GM23338 (cell line): ENCODE measurements at regions not wholly inside any gene's neighbourhood (a gene's known extent, or its start where the extent isn't known, plus 50 kb on each side); places are given as distances from the start of the nearest gene placed in this dataset.

Experiments
- ATAC-seq: fragments of 200-7000 bp; cut with Tn5 transposase; 3 replicates; pipeline ENCODE4 v1.9.1; 2020
- DNase-seq: peaks from one replicate; pipeline ENCODE4 v3.0.0-alpha.2; 2015; ENCODE audit warnings: low spot score
- H2AFZ ChIP-seq: fragments of 200-600 bp; sonication (generic); 2 replicates; pipeline ENCODE4 v1.8.0; 2016; ENCODE audit warnings: antibody characterized with exemption, mild to moderate bottlenecking, moderate library complexity
- H3F3A ChIP-seq: fragments of 200-600 bp; sonication (generic); replicated peaks from 2 replicates; pipeline ENCODE4 v1.8.0; 2017; ENCODE audit warnings: antibody characterized with exemption, mixed run types, low read depth
- H3K27ac ChIP-seq: fragments of 200-600 bp; sonication (generic); 2 replicates; pipeline ENCODE4 v1.6.1; 2016; ENCODE audit warnings: low read depth
- H3K27me3 ChIP-seq: fragments of 200-600 bp; sonication (generic); 2 replicates; pipeline ENCODE4 v1.8.0; 2016; ENCODE audit warnings: mild to moderate bottlenecking, mixed run types, moderate library complexity; ENCODE audit not compliant: insufficient read depth
- H3K36me3 ChIP-seq: fragments of 200-600 bp; sonication (generic); 2 replicates; pipeline ENCODE4 v1.8.0; 2016; ENCODE audit warnings: mild to moderate bottlenecking; ENCODE audit not compliant: insufficient read depth
- H3K4me1 ChIP-seq: fragments of 200-600 bp; sonication (generic); 2 replicates; pipeline ENCODE4 v1.8.0; 2016; ENCODE audit warnings: mild to moderate bottlenecking, moderate library complexity; ENCODE audit not compliant: insufficient read depth
- H3K4me2 ChIP-seq: fragments of 200-600 bp; sonication (generic); 2 replicates; pipeline ENCODE4 v1.7.1; 2017; ENCODE audit warnings: mixed run types
- H3K4me3 ChIP-seq: fragments of 200-600 bp; sonication (generic); 2 replicates; pipeline ENCODE4 v1.6.1; 2016; ENCODE audit warnings: mixed run types
- H3K79me2 ChIP-seq: fragments of 200-600 bp; sonication (generic); replicated peaks from 2 replicates; pipeline ENCODE4 v1.8.0; 2017; ENCODE audit warnings: mild to moderate bottlenecking; ENCODE audit not compliant: insufficient read depth
- H3K9me2 ChIP-seq: fragments of 200-600 bp; sonication (generic); 2 replicates; pipeline ENCODE4 v1.8.0; 2017; ENCODE audit not compliant: insufficient read depth
- H4K20me1 ChIP-seq: fragments of 200-600 bp; sonication (generic); replicated peaks from 2 replicates; pipeline ENCODE4 v1.8.0; 2017; ENCODE audit warnings: mild to moderate bottlenecking; ENCODE audit not compliant: insufficient read depth
- H3K27ac Mint-ChIP-seq: 2 replicates; pipeline ENCODE4 v1.8.0; 2020; ENCODE audit warnings: inconsistent platforms, mild to moderate bottlenecking, moderate library complexity, mixed read lengths
- H3K27me3 Mint-ChIP-seq: 3 replicates; pipeline ENCODE4 v1.8.0; 2022; ENCODE audit warnings: low read depth, mild to moderate bottlenecking, moderate library complexity, mixed read lengths, inconsistent platforms; ENCODE audit not compliant: insufficient read depth, poor library complexity
- H3K36me3 Mint-ChIP-seq: 3 replicates; pipeline ENCODE4 v1.8.0; 2021; ENCODE audit warnings: low read depth, mild to moderate bottlenecking, inconsistent platforms, moderate library complexity, mixed read lengths
- H3K4me1 Mint-ChIP-seq: 3 replicates; pipeline ENCODE4 v1.8.0; 2020; ENCODE audit warnings: mild to moderate bottlenecking, inconsistent platforms, mixed read lengths
- H3K4me3 Mint-ChIP-seq: 3 replicates; pipeline ENCODE4 v1.8.0; 2021; ENCODE audit warnings: moderate library complexity, mild to moderate bottlenecking, inconsistent platforms, mixed read lengths
- H3K9me3 Mint-ChIP-seq: 3 replicates; pipeline ENCODE4 v1.8.0; 2020; ENCODE audit warnings: moderate library complexity, mild to moderate bottlenecking, inconsistent platforms, mixed read lengths
- CREB1 ChIP-seq: fragments of 250-450 bp; sonication (Bioruptor Pico); IDR thresholded peaks from 2 replicates; pipeline ENCODE4 v1.5.0; 2020; ENCODE audit warnings: low read depth, mild to moderate bottlenecking, moderate library complexity
- ETS1 ChIP-seq: IDR thresholded peaks from 2 replicates; pipeline ENCODE4 v1.6.1; 2016; ENCODE audit warnings: antibody characterized with exemption
- EZH2 ChIP-seq: fragments of 200-600 bp; sonication (generic); IDR thresholded peaks from one replicate; pipeline ENCODE4 v1.8.0; 2017; ENCODE audit warnings: antibody characterized with exemption, mild to moderate bottlenecking, low read depth; ENCODE audit not compliant: unreplicated experiment
- JUNB ChIP-seq: IDR thresholded peaks from one replicate; pipeline ENCODE4 v1.6.1; 2016; ENCODE audit warnings: antibody characterized with exemption; ENCODE audit not compliant: unreplicated experiment
- NANOG ChIP-seq: IDR thresholded peaks from 2 replicates; pipeline ENCODE4 v1.6.1; 2016; ENCODE audit warnings: antibody characterized with exemption, borderline replicate concordance
- REST ChIP-seq: IDR thresholded peaks from one replicate; pipeline ENCODE4 v1.6.1; 2018; ENCODE audit warnings: antibody characterized with exemption; ENCODE audit not compliant: unreplicated experiment
- STAT1 ChIP-seq: IDR thresholded peaks from one replicate; pipeline ENCODE4 v1.6.1; 2016; ENCODE audit warnings: antibody characterized with exemption; ENCODE audit not compliant: unreplicated experiment
- ZNF114 ChIP-seq: fragments of 250-450 bp; sonication (Bioruptor Pico); IDR thresholded peaks from 2 replicates; pipeline ENCODE4 v1.5.0; 2020; ENCODE audit warnings: mild to moderate bottlenecking, moderate library complexity
- ZNF331 ChIP-seq: fragments of 250-450 bp; sonication (Bioruptor Pico); IDR thresholded peaks from 2 replicates; pipeline ENCODE4 v1.5.0; 2020; ENCODE audit warnings: low read depth, mild to moderate bottlenecking, moderate library complexity
- ZNF462 ChIP-seq: fragments of 250-450 bp; sonication (Bioruptor Pico); IDR thresholded peaks from 2 replicates; pipeline ENCODE4 v1.5.0; 2020; ENCODE audit warnings: mild to moderate bottlenecking, moderate library complexity

GRCh38 chr12:84732828-84733340 lies 179.7 kb downstream of the SLC6A15 start:
- Histone ChIP-seq H3K36me3 (no peaks in the 10 kb centered on the region), H3K9me2 (no peaks in the 10 kb centered on the region), H3F3A (peaks cover 6% of the 10 kb centered on the region; the same call in 1 of the 2 replicates), H3K4me2 (peak overlapping the region; percentile 36), H3K4me1 (peaks cover 59% of the 10 kb centered on the region), H4K20me1 (no peaks in the 10 kb centered on the region), H3K27me3 (no peaks in the 10 kb centered on the region), H3K27ac (no peak overlapping the region), H3K4me3 (no peak overlapping the region), H2AFZ (no peak overlapping the region), H3K79me2 (no peaks in the 10 kb centered on the region)
- Mint-ChIP-seq H3K9me3 (no peaks in the 10 kb centered on the region), H3K4me1 (peaks cover 41% of the 10 kb centered on the region), H3K27ac (0 out of 2 replicates have a peak overlapping the region, but pooled peaks have one; percentile 13), H3K27me3 (no peaks in the 10 kb centered on the region), H3K4me3 (no peak overlapping the region), H3K36me3 (no peaks in the 10 kb centered on the region)
- ATAC-seq, result no peak
- no peak for DNase-seq
- TF ChIP-seq ZNF114 (CRISPR knock-in tag) (no peak), ZNF331 (CRISPR knock-in tag) (no peak), EZH2 (no peak), JUNB (no peak)

GRCh38 chr12:84730561-84731162 lies 181.9 kb downstream of the SLC6A15 start:
- H3K9me3 Mint-ChIP-seq, result no peaks in the 10 kb centered on the region
- H4K20me1 ChIP-seq, result no peaks in the 10 kb centered on the region
- H3K4me2 ChIP-seq, result peak overlapping the region; percentile 14; the same call in 1 of the 2 replicates
- no peaks in the 10 kb centered on the region for H3K36me3 ChIP-seq
- H3K36me3 Mint-ChIP-seq, result no peaks in the 10 kb centered on the region
- H3K4me1 ChIP-seq, result peaks cover 66% of the 10 kb centered on the region
- peaks cover 45% of the 10 kb centered on the region for H3K4me1 Mint-ChIP-seq
- no peaks in the 10 kb centered on the region for H3K9me2 ChIP-seq
- H3K27ac ChIP-seq, result peak overlapping the region; percentile 53
- H3K79me2 ChIP-seq, result no peaks in the 10 kb centered on the region
- peak overlapping the region; percentile 10; the same call in 1 of the 2 replicates for H2AFZ ChIP-seq
- H3F3A ChIP-seq, result peaks cover 6% of the 10 kb centered on the region; the same call in 1 of the 2 replicates
- H3K27ac Mint-ChIP-seq, result no peak overlapping the region
- H3K4me3 Mint-ChIP-seq, result no peak overlapping the region
- peak; percentile 52 for DNase-seq
- H3K4me3 ChIP-seq, result no peak overlapping the region
- H3K27me3 ChIP-seq, result no peaks in the 10 kb centered on the region
- ATAC-seq, result peak; percentile 81
- no peaks in the 10 kb centered on the region for H3K27me3 Mint-ChIP-seq
- TF ChIP-seq NANOG (no peak), STAT1 (no peak), ZNF114 (CRISPR knock-in tag) (no peak), ETS1 (no peak), ZNF331 (CRISPR knock-in tag) (no peak), JUNB (no peak), ZNF462 (CRISPR knock-in tag) (no peak), CREB1 (CRISPR knock-in tag) (no peak), REST (no peak), EZH2 (no peak)
